ENCODE measurements at regions not wholly inside any gene's neighbourhood (a gene's known extent, or its start where the extent isn't known, plus 50 kb on each side); places are given as distances from the start of the nearest gene placed in this dataset.

DNA sequence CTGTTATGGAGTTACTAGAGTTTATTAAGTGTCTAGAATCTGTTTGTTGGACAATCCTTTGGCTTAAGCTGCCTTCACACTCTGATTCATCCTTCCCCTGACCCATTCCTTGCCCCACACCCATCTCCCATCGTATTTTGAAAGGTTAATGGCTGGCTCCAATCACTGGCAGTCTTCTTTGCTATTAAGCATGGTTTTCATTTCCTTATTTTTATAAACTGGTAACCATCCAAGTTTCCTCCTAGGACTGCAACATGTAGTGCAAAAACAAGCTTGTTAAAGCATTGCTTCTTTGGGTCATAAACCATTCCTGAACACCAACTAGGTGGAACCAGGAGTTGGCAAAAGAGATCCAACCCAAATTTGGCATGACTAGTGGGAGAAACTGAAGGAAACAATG, 148.4 kb downstream of the DTWD1 start:
- H3K9me3 ChIP-seq, result peaks cover 14 to 23% of the 10 kb centered on the region in 2 donors
- TF ChIP-seq POLR2A (IDR thresholded peaks at IDR 0.05) (no peak), EP300 (IDR thresholded peaks at IDR 0.05; ENCODE audit: low read depth) (no peak), POLR2AphosphoS5 (IDR thresholded peaks at IDR 0.05) (no peak)
- TF ChIP-seq, protein P1, sequence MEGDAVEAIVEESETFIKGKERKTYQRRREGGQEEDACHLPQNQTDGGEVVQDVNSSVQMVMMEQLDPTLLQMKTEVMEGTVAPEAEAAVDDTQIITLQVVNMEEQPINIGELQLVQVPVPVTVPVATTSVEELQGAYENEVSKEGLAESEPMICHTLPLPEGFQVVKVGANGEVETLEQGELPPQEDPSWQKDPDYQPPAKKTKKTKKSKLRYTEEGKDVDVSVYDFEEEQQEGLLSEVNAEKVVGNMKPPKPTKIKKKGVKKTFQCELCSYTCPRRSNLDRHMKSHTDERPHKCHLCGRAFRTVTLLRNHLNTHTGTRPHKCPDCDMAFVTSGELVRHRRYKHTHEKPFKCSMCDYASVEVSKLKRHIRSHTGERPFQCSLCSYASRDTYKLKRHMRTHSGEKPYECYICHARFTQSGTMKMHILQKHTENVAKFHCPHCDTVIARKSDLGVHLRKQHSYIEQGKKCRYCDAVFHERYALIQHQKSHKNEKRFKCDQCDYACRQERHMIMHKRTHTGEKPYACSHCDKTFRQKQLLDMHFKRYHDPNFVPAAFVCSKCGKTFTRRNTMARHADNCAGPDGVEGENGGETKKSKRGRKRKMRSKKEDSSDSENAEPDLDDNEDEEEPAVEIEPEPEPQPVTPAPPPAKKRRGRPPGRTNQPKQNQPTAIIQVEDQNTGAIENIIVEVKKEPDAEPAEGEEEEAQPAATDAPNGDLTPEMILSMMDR (IDR thresholded peaks at IDR 0.05), result no peak
- H3K36me3 ChIP-seq, result no peaks in the 10 kb centered on the region
- intact Hi-C loops (cut with DNase I; ENCODE audit: low total_unique reads), result no loop called here
- 0 to 31% methylated on average over 1 of the region's 1 CpG for WGBS, 2 donors (ENCODE audit: low coverage in 1 of 2)
- in situ Hi-C loops (cut with MboI; ENCODE audit: low pct_ligation_motif_present in 1 of 4, low pct_unique_long_range_greater_than_20kb in 1 of 4, low sequenced_read_pairs in 3 of 4), result no loop called here
- H3K27me3 ChIP-seq, result no peaks in the 10 kb centered on the region
- no peak overlapping the region for H3K4me3 ChIP-seq
- H3K4me1 ChIP-seq, result no peaks in the 10 kb centered on the region
- DNase-seq, result no peak
- H3K27ac ChIP-seq, result no peak overlapping the region

DNA sequence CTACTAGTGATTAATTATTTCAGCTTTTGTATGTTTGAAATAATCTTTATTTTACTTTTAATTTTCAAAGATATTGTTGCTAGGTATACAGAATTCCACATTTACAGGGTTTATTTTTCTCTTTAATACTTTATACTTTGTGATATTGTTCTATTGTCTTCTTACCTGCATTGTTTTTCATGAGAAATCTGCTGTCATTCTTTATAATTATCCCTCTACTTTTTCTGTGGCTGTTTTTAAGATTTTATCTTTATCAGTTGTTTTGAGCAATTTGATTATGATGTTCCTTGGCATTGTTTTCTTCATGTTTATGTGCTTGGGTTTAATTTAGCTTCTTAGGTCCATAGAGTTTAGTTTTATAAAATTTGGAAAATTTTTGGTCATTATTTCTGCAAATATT, 168.6 kb downstream of the DTWD1 start:
- no peak for DNase-seq
- intact Hi-C loops (cut with DNase I; ENCODE audit: low total_unique reads), result no loop called here
- in situ Hi-C loops (cut with MboI; ENCODE audit: low pct_ligation_motif_present in 1 of 4, low pct_unique_long_range_greater_than_20kb in 1 of 4, low sequenced_read_pairs in 3 of 4), result no loop called here
- Histone ChIP-seq H3K9me3 (peaks cover 12 to 15% of the 10 kb centered on the region in 2 donors), H3K4me1 (no peaks in the 10 kb centered on the region), H3K36me3 (no peaks in the 10 kb centered on the region), H3K27me3 (no peaks in the 10 kb centered on the region), H3K4me3 (no peak overlapping the region), H3K27ac (no peak overlapping the region)
- TF ChIP-seq POLR2AphosphoS5 (IDR thresholded peaks at IDR 0.05) (no peak), POLR2A (IDR thresholded peaks at IDR 0.05) (no peak), EP300 (IDR thresholded peaks at IDR 0.05; ENCODE audit: low read depth) (no peak)
- TF ChIP-seq, protein P1 (IDR thresholded peaks at IDR 0.05), result no peak

DNA sequence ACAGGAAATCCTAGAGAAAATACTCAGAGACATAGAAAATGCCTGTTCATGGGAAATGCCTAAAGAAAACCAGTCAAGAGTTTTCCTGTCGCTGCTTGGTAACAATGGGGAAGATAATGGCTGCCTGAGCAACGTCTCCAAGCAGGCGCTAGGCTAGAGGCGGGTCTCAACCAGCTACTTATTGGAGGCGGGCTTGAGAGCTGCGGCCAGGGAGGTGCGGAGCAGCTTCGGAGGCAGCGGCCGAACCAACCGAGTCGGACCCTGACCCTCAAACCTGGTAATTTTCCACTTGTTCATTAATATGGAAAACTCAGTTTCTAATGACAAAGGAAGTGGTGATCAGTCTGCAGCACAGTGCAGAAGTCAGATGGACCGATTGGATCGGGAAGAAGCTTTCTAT, 173.1 kb downstream of the DTWD1 start:
- intact Hi-C loops (cut with DNase I; ENCODE audit: low total_unique reads) (no loop called here), in situ Hi-C loops (cut with MboI; ENCODE audit: low pct_ligation_motif_present in 1 of 4, low pct_unique_long_range_greater_than_20kb in 1 of 4, low sequenced_read_pairs in 3 of 4) (no loop called here)
- DNase-seq, result no peak
- Histone ChIP-seq H3K27ac (no peak overlapping the region), H3K4me3 (no peak overlapping the region), H3K27me3 (no peaks in the 10 kb centered on the region), H3K36me3 (no peaks in the 10 kb centered on the region), H3K9me3 (peaks cover 9 to 12% of the 10 kb centered on the region in 2 donors), H3K4me1 (no peaks in the 10 kb centered on the region)
- TF ChIP-seq POLR2AphosphoS5 (IDR thresholded peaks at IDR 0.05), result no peak
- TF ChIP-seq, protein P1 (IDR thresholded peaks at IDR 0.05), result no peak
- no peak for TF ChIP-seq EP300 (IDR thresholded peaks at IDR 0.05; ENCODE audit: low read depth)
- TF ChIP-seq POLR2A (IDR thresholded peaks at IDR 0.05), result no peak
- WGBS, 2 donors (ENCODE audit: low coverage in 1 of 2), result 92 to 98% methylated on average over 13 to 14 of the region's 14 CpGs

DNA sequence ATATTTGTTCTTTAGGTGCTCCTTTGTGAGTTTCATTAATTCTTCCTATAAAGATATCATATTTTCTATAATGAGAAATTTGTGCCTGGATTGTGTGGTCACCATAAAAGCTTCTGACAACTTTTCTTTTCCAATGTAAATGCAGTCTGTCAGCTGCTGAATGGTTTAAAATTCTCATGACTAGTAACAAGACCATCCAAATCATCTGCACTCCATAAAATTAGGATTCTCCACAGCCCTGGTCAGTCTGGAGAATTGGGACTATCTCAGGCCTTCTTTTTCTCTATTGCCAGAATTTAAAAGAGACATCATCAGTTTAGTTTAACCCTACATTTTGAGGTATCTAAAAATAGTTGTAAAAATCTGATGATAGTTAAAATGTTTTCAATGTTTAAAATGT, 180.9 kb downstream of the DTWD1 start:
- Histone ChIP-seq H3K27me3 (no peaks in the 10 kb centered on the region), H3K9me3 (peaks cover 0 to 6% of the 10 kb centered on the region in 2 donors), H3K4me1 (no peaks in the 10 kb centered on the region), H3K27ac (no peak overlapping the region), H3K4me3 (no peak overlapping the region), H3K36me3 (no peaks in the 10 kb centered on the region)
- TF ChIP-seq, protein P1 (IDR thresholded peaks at IDR 0.05), result no peak
- TF ChIP-seq POLR2AphosphoS5 (IDR thresholded peaks at IDR 0.05) (no peak), EP300 (IDR thresholded peaks at IDR 0.05; ENCODE audit: low read depth) (no peak), POLR2A (IDR thresholded peaks at IDR 0.05) (no peak)
- intact Hi-C loops (cut with DNase I; ENCODE audit: low total_unique reads), result no loop called here
- DNase-seq, result no peak
- in situ Hi-C loops (cut with MboI; ENCODE audit: low pct_ligation_motif_present in 1 of 4, low pct_unique_long_range_greater_than_20kb in 1 of 4, low sequenced_read_pairs in 3 of 4), result no loop called here

All from transverse colon (tissue), 4 donors.